Smooth muscle cell (in vitro differentiated cells): ENCODE measurements at regions not wholly inside any gene's neighbourhood (a gene's known extent, or its start where the extent isn't known, plus 50 kb on each side); places are given as distances from the start of the nearest gene placed in this dataset.

Experiments used
- DNase-seq: peaks from one replicate; lab custom pipeline; 2025; ENCODE audit not compliant: unreplicated experiment; lab: John Stamatoyannopoulos, UW
- H2AFZ ChIP-seq: fragments of 200-600 bp; sonication (generic); 2 replicates; pipeline ENCODE4 v1.6.0; 2016; ENCODE audit warnings: antibody characterized with exemption, low read depth, mild to moderate bottlenecking
- H3F3A ChIP-seq: fragments of 200-600 bp; sonication (generic); 2 replicates; pipeline ENCODE4 v1.6.0; 2017; ENCODE audit warnings: antibody characterized with exemption, low read depth
- H3K27ac ChIP-seq: fragments of 200-600 bp; sonication (generic); 2 replicates; pipeline ENCODE4 v1.5.1; 2016; ENCODE audit warnings: low read depth, mild to moderate bottlenecking
- H3K27me3 ChIP-seq: fragments of 200-600 bp; sonication (generic); 2 replicates; pipeline ENCODE4 v1.6.1; 2016; ENCODE audit warnings: low read depth, mild to moderate bottlenecking
- H3K36me3 ChIP-seq: fragments of 200-600 bp; sonication (generic); 2 replicates; pipeline ENCODE4 v1.5.1; 2016; ENCODE audit warnings: low read depth
- H3K4me1 ChIP-seq: fragments of 200-600 bp; sonication (generic); 2 replicates; pipeline ENCODE4 v1.5.1; 2016; ENCODE audit warnings: low read depth
- H3K4me2 ChIP-seq: fragments of 200-600 bp; sonication (generic); 2 replicates; pipeline ENCODE4 v1.6.0; 2016; ENCODE audit warnings: mild to moderate bottlenecking
- H3K4me3 ChIP-seq: fragments of 200-600 bp; sonication (generic); 2 replicates; pipeline ENCODE4 v1.5.1; 2016; ENCODE audit warnings: mild to moderate bottlenecking
- H3K79me2 ChIP-seq: fragments of 200-600 bp; sonication (generic); 2 replicates; pipeline ENCODE4 v1.6.0; 2016; ENCODE audit warnings: low read depth, mild to moderate bottlenecking
- H3K9ac ChIP-seq: fragments of 200-600 bp; sonication (generic); 2 replicates; pipeline ENCODE4 v1.6.0; 2016; ENCODE audit warnings: low read depth
- H3K9me3 ChIP-seq: fragments of 200-600 bp; sonication (generic); replicated peaks from 2 replicates; pipeline ENCODE4 v1.5.1; 2016; ENCODE audit warnings: low read depth
- H4K20me1 ChIP-seq: fragments of 200-600 bp; sonication (generic); 2 replicates; pipeline ENCODE4 v1.6.0; 2016; ENCODE audit warnings: low read depth
- WGBS: methylation state at CpG from one replicate; pipeline ENCODE4 v1.1.7; 2016; ENCODE audit warnings: low lambda C conversion rate; 5-methylcytosine and 5-hydroxymethylcytosine counted together
- TF ChIP-seq, protein P1 (sequence below): fragments of 200-600 bp; sonication (generic); IDR thresholded peaks from 2 replicates; pipeline ENCODE4 v1.5.1; 2017; ENCODE audit warnings: borderline replicate concordance, mild to moderate bottlenecking, antibody characterized with exemption; ENCODE audit not compliant: insufficient read depth, poor library complexity, severe bottlenecking

DNA sequence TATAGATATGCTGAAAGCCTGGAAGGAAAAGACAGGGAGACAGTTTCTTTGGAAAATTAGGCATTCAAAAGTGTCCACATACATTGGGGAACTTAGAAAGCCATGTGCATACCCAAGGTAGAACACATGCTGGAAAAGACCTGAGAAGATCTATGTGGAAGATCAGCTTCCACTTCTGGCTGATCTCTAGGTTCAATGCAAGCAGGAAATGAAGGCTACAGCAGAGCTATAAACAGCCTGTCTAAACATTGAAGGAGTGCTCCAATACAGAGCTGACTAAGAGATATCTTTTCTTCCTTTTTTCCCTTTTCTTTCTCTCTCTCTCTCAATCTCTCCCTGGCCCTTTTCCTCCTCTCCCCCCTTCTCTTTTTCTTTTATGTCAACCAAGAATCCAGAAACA is 73.6 kb upstream of the TCF12 start:
- H3K79me2 ChIP-seq: no peaks in the 10 kb centered on the region
- TF ChIP-seq, protein P1, sequence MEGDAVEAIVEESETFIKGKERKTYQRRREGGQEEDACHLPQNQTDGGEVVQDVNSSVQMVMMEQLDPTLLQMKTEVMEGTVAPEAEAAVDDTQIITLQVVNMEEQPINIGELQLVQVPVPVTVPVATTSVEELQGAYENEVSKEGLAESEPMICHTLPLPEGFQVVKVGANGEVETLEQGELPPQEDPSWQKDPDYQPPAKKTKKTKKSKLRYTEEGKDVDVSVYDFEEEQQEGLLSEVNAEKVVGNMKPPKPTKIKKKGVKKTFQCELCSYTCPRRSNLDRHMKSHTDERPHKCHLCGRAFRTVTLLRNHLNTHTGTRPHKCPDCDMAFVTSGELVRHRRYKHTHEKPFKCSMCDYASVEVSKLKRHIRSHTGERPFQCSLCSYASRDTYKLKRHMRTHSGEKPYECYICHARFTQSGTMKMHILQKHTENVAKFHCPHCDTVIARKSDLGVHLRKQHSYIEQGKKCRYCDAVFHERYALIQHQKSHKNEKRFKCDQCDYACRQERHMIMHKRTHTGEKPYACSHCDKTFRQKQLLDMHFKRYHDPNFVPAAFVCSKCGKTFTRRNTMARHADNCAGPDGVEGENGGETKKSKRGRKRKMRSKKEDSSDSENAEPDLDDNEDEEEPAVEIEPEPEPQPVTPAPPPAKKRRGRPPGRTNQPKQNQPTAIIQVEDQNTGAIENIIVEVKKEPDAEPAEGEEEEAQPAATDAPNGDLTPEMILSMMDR: no peak
- no peaks in the 10 kb centered on the region for H3K36me3 ChIP-seq
- no peak overlapping the region for H3K9ac ChIP-seq
- no peak overlapping the region for H3K4me2 ChIP-seq
- no peak overlapping the region for H2AFZ ChIP-seq
- H3K27ac ChIP-seq: no peak overlapping the region
- H3K27me3 ChIP-seq: no peaks in the 10 kb centered on the region
- H3K4me3 ChIP-seq: no peak overlapping the region
- no peaks in the 10 kb centered on the region for H3K4me1 ChIP-seq
- no peaks in the 10 kb centered on the region for H4K20me1 ChIP-seq
- DNase-seq: no peak
- H3F3A ChIP-seq: no peaks in the 10 kb centered on the region
- H3K9me3 ChIP-seq: no peaks in the 10 kb centered on the region

DNA sequence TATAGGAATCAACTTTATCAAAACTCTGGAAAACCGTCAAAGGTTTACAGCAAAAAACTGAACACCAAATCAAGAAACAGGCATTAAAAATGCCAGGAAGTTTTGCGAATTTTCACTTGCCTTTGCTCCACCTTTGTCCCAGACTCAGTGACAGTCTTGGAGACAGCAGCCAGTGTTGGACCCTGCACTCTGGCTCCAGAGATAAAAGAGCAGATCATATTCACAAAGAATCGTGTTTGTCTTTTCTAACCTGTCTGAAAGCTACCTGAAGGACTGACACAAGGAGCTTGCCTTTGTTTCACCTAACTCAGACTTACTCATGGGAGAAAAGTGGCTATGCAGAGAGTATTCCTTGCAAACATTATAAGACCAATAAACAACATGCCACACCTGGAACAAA is 74.0 kb upstream of the TCF12 start:
- 90% methylated on average over 3 of the region's 3 CpGs for whole genome bisulfite sequencing
- H3K27ac ChIP-seq: no peak overlapping the region
- H3K4me3 ChIP-seq: no peak overlapping the region

DNA sequence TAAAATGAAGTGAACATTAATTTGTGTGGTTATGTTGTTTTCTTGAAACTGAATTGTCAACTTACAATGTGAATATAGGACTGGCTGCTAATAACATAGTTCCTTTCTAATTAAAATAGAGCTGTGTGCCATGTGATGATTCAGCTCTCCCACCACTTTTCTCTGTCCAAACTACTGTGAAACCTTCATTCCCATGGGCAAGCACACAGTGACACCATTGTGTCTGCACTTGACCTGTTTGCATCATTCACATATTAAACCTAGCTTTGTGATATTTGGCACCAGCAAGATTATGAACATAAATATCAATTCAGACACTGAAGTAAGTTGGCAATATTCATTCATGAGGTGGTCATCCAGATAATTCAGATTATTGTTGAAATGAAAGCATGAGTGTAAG is 78.8 kb upstream of the TCF12 start:
- Histone ChIP-seq H3K9me3 (no peaks in the 10 kb centered on the region), H3K79me2 (no peaks in the 10 kb centered on the region), H3K9ac (no peak overlapping the region), H3K27me3 (no peaks in the 10 kb centered on the region), H3K27ac (no peak overlapping the region), H4K20me1 (no peaks in the 10 kb centered on the region), H3K4me2 (no peak overlapping the region), H2AFZ (no peak overlapping the region), H3K4me1 (no peaks in the 10 kb centered on the region), H3K4me3 (no peak overlapping the region), H3K36me3 (no peaks in the 10 kb centered on the region), H3F3A (no peaks in the 10 kb centered on the region)
- DNase-seq: no peak
- TF ChIP-seq, protein P1: no peak

More for the DNA sequence above, 74.0 kb upstream of the TCF12 start:
- H2AFZ ChIP-seq: no peak overlapping the region
- DNase-seq: no peak
- H4K20me1 ChIP-seq: no peaks in the 10 kb centered on the region
- no peaks in the 10 kb centered on the region for H3K36me3 ChIP-seq
- no peak overlapping the region for H3K4me2 ChIP-seq
- no peaks in the 10 kb centered on the region for H3K27me3 ChIP-seq
- H3K4me1 ChIP-seq: no peaks in the 10 kb centered on the region
- H3K79me2 ChIP-seq: no peaks in the 10 kb centered on the region
- no peaks in the 10 kb centered on the region for H3F3A ChIP-seq
- no peaks in the 10 kb centered on the region for H3K9me3 ChIP-seq
- TF ChIP-seq, protein P1: no peak
- H3K9ac ChIP-seq: no peak overlapping the region

DNA sequence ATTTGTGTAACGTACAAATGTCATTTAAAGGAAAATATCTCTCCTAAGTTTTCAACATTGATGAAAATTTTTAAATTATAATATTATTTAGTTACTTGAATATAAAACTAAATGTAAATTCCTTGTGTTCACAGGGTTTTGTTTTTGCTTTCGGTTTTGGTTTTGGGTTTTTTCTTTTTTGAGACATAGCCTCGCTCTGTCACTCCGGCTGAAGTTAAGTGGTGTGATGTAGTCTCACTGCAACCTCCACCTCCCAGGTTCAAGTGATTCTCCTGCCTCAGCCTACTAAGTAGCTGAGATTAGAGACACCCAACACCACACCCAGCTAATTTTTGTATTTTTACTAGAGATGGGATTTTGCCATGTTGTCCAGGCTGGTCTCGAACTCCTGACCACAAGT is 79.3 kb upstream of the TCF12 start:
- H3K4me3 ChIP-seq: no peak overlapping the region
- no peak overlapping the region for H3K27ac ChIP-seq
- no peaks in the 10 kb centered on the region for H4K20me1 ChIP-seq
- H3K36me3 ChIP-seq: no peaks in the 10 kb centered on the region
- no peaks in the 10 kb centered on the region for H3K79me2 ChIP-seq
- H3K9ac ChIP-seq: no peak overlapping the region
- no peak for DNase-seq
- H2AFZ ChIP-seq: no peak overlapping the region
- H3K9me3 ChIP-seq: no peaks in the 10 kb centered on the region
- H3K27me3 ChIP-seq: no peaks in the 10 kb centered on the region
- no peak overlapping the region for H3K4me2 ChIP-seq
- TF ChIP-seq, protein P1: no peak
- H3K4me1 ChIP-seq: no peaks in the 10 kb centered on the region
- H3F3A ChIP-seq: no peaks in the 10 kb centered on the region
- 65% methylated on average over 5 of the region's 5 CpGs for WGBS
